IMR-90 (cell line): ENCODE measurements at regions not wholly inside any gene's neighbourhood (a gene's known extent, or its start where the extent isn't known, plus 50 kb on each side); places are given as distances from the start of the nearest gene placed in this dataset.

Experiments
- BHLHE40 ChIP-seq: fragments of 150-350 bp; IDR thresholded peaks from 2 replicates; pipeline ENCODE4 v1.6.1; 2016; ENCODE audit warnings: mild to moderate bottlenecking, low read depth, low read length
- CEBPB ChIP-seq: IDR thresholded peaks from 2 replicates; pipeline ENCODE4 v1.6.1; 2012; ENCODE audit warnings: low read depth, low read length, improper control_type of control experiment
- CHD1 ChIP-seq: IDR thresholded peaks from 2 replicates; pipeline ENCODE4 v1.6.1; 2012; ENCODE audit warnings: low read depth, low read length, improper control_type of control experiment
- CTCF ChIP-seq: conservative IDR thresholded peaks from 2 replicates; pipeline ENCODE4 v1.5.1; 2012; ENCODE audit warnings: mild to moderate bottlenecking, low read depth, low read length, improper control_type of control experiment
- FOS ChIP-seq: fragments of 150-350 bp; IDR thresholded peaks from 2 replicates; pipeline ENCODE4 v1.6.1; 2016; ENCODE audit warnings: low read depth, low read length
- MXI1 ChIP-seq: IDR thresholded peaks from 2 replicates; pipeline ENCODE4 v1.6.1; 2012; ENCODE audit warnings: low read depth, mild to moderate bottlenecking, low read length, moderate library complexity, borderline replicate concordance
- POLR2A ChIP-seq: IDR thresholded peaks from 2 replicates; pipeline ENCODE4 v1.6.1; 2012; ENCODE audit warnings: mild to moderate bottlenecking, low read depth, low read length
- RAD21 ChIP-seq: IDR thresholded peaks from 2 replicates; pipeline ENCODE4 v1.6.1; 2012; ENCODE audit warnings: low read length, improper control_type of control experiment
- RCOR1 ChIP-seq: IDR thresholded peaks from 2 replicates; pipeline ENCODE4 v1.6.1; 2012; ENCODE audit warnings: mild to moderate bottlenecking, low read length, improper control_type of control experiment; ENCODE audit not compliant: insufficient replicate concordance
- USF2 ChIP-seq: fragments of 150-350 bp; IDR thresholded peaks from 2 replicates; pipeline ENCODE4 v1.6.1; 2017; ENCODE audit warnings: mild to moderate bottlenecking, antibody characterized with exemption, low read length, low read depth

DNA sequence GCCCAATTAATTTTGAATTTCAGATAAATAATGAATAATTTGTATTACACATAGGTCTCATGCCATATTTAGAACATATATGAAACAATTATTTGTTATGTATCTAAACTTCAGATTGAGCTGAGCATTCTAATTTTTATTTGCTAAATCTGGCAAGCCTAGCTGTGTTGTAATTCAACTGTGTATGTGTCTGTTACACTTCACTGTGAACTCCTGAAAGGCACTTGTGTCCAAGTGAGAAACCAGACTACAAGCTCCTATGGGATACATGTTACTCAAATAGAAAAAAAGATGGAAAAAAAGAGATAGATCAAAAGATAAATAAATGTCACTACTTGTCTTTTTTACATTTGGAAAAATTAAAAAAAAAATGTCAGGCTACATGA, 56.5 kb upstream of the ANKRD55 start:
- TF ChIP-seq BHLHE40, result no peak
- no peak for TF ChIP-seq MXI1
- no peak for TF ChIP-seq CTCF
- TF ChIP-seq POLR2A, result no peak
- no peak for TF ChIP-seq CHD1
- no peak for TF ChIP-seq FOS
- TF ChIP-seq USF2, result no peak
- no peak for TF ChIP-seq RAD21
- no peak for TF ChIP-seq RCOR1
- no peak for TF ChIP-seq CEBPB
